Stimulated activated CD8-positive, alpha-beta memory T cell treated with anti-CD3 and anti-CD28 coated beads, Interleukin-2, amount 100 ng/mL, for 48 hours (primary cell): ENCODE measurements at regions not wholly inside any gene's neighbourhood (a gene's known extent, or its start where the extent isn't known, plus 50 kb on each side); places are given as distances from the start of the nearest gene placed in this dataset.
"Not testable (repeated sequence)": the region's sequence is repeated elsewhere in the genome, so short reads cannot be mapped to it uniquely, and the experiment has no call there.

Source experiments
- DNase-seq, 2 donors: peaks; one replicate each; pipeline ENCODE4 v3.0.0-alpha.2; 2020; ENCODE audit warnings: low read depth in 2 of 2

GRCh38 chr1:82829527-82829926 is 1028.8 kb downstream of the ADGRL2 start:
- DNase-seq, result no peak

GRCh38 chr1:82823876-82824275 is 1023.1 kb downstream of the ADGRL2 start:
- DNase-seq, result no peak

GRCh38 chr1:82820816-82821215 is 1020.1 kb downstream of the ADGRL2 start:
- DNase-seq, result no peak

- DNase-seq, result no peak
These were observed 1018.5 kb downstream of the ADGRL2 start for GRCh38 chr1:82819234-82819633.

GRCh38 chr1:82818586-82818985 is 1017.9 kb downstream of the ADGRL2 start:
- DNase-seq, result no peak

GRCh38 chr1:82813386-82813785 is 1012.7 kb downstream of the ADGRL2 start:
- DNase-seq, result no peak

- no peak for DNase-seq
These were observed 1009.9 kb downstream of the ADGRL2 start for GRCh38 chr1:82810601-82811000.

- no peak for DNase-seq
These were observed 1006.8 kb downstream of the ADGRL2 start for GRCh38 chr1:82807563-82807962.

- no peak for DNase-seq
These were observed 1005.4 kb downstream of the ADGRL2 start for GRCh38 chr1:82806133-82806532.

GRCh38 chr1:82801176-82801575 is 1000.4 kb downstream of the ADGRL2 start:
- no peak for DNase-seq

- no peak for DNase-seq
These were observed 1000.0 kb downstream of the ADGRL2 start for GRCh38 chr1:82800721-82801120.

GRCh38 chr1:82799261-82799660 is 998.5 kb downstream of the ADGRL2 start:
- DNase-seq, result no peak

- no peak for DNase-seq
These were observed 994.9 kb downstream of the ADGRL2 start for GRCh38 chr1:82795508-82796149.

- no peak for DNase-seq
These were observed 991.4 kb downstream of the ADGRL2 start for GRCh38 chr1:82792151-82792550.

- DNase-seq, result no peak
These were observed 989.8 kb downstream of the ADGRL2 start for GRCh38 chr1:82790556-82790955.

- no peak for DNase-seq
These were observed 987.9 kb downstream of the ADGRL2 start for GRCh38 chr1:82788660-82789059.

- DNase-seq, result no peak
These were observed 987.3 kb downstream of the ADGRL2 start for GRCh38 chr1:82788038-82788437.

- no peak for DNase-seq
These were observed 986.1 kb downstream of the ADGRL2 start for GRCh38 chr1:82786883-82787282.

- DNase-seq, result no peak
These were observed 984.6 kb downstream of the ADGRL2 start for GRCh38 chr1:82785268-82785790.

- no peak for DNase-seq
These were observed 982.3 kb downstream of the ADGRL2 start for GRCh38 chr1:82783044-82783443.

GRCh38 chr1:82782599-82782998 is 981.9 kb downstream of the ADGRL2 start:
- DNase-seq, result no peak

GRCh38 chr1:82778612-82779011 is 977.9 kb downstream of the ADGRL2 start:
- no peak for DNase-seq

- no peak for DNase-seq
These were observed 976.5 kb downstream of the ADGRL2 start for GRCh38 chr1:82777240-82777639.

GRCh38 chr1:82776730-82777129 is 976.0 kb downstream of the ADGRL2 start:
- not testable (repeated sequence) for DNase-seq
